ENCODE measurements at regions not wholly inside any gene's neighbourhood (a gene's known extent, or its start where the extent isn't known, plus 50 kb on each side); places are given as distances from the start of the nearest gene placed in this dataset.

DNA sequence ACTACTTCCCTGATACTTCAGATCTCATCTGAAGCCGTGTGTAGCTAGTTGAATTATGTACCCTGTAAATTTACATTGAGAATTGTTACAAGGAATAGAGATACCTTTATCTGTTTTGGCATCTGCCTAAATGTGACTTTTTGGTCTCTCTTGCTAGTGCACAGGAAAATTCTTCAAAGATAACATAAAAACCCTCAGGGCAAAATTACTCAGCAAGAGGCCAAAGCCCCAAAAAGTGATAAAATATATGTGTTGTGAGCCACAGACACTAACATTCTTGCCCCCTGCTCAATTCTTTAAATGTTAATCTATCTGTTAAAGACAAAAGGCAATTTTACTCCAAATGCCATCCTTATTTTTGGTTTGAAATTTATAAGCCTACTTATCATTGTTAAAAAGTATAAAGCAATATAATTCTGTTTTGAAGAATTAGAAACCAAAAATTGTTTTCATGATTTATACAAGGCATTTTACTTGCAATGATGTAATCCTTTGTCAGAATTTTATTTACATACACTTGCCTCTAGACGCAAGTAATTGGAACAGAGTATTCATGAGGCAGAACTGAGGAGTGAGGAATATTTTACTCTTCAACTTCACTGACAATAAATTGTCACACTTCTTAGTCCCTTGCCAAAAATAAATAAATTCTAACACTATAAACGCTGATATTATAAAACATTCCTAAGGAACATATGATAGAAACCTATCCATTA is 186.2 kb downstream of the EPM2A start:
- no peak overlapping the region for H3K9ac ChIP-seq (ENCODE audit: insufficient read depth, low read depth, low read length)
- no peaks in the 10 kb centered on the region for H3K36me3 ChIP-seq (replicated peaks in 1 of 2; ENCODE audit: control insufficient read depth in 1 of 2, insufficient read depth in 2 of 2, low read length in 2 of 2)
- ATAC-seq (no peak), FAIRE-seq (no peak), DNase-seq (ENCODE audit: low spot score) (no peak)
- TF ChIP-seq NFATC3 (CRISPR knock-in tag; IDR thresholded peaks at IDR 0.05) (no peak), GFI1 (CRISPR knock-in tag; IDR thresholded peaks at IDR 0.05; ENCODE audit: borderline replicate concordance) (no peak), ATF7 (IDR thresholded peaks at IDR 0.05) (peak; percentile 45), ATF7 (CRISPR knock-in tag; IDR thresholded peaks at IDR 0.05) (no peak)
- TF ChIP-seq, protein P1, sequence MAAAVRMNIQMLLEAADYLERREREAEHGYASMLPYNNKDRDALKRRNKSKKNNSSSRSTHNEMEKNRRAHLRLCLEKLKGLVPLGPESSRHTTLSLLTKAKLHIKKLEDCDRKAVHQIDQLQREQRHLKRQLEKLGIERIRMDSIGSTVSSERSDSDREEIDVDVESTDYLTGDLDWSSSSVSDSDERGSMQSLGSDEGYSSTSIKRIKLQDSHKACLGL (CRISPR knock-in tag; IDR thresholded peaks at IDR 0.05) = no peak
- no peaks in the 10 kb centered on the region for H4K20me1 ChIP-seq (ENCODE audit: insufficient read depth, low read length)
- no peaks in the 10 kb centered on the region for H3K4me1 ChIP-seq (ENCODE audit: insufficient read depth, low read length)
- POLR2A ChIA-PET = no interaction called here
- no peak overlapping the region for H2AFZ ChIP-seq (ENCODE audit: low read length)
- no peaks in the 10 kb centered on the region for H3K9me3 ChIP-seq (ENCODE audit: low read length)
- BruUV-seq (replicated peaks) = no TSS peak
- 13% methylated on average over 3 of the region's 3 CpGs for WGBS (ENCODE audit: low lambda C conversion rate)
- H3K4me3 ChIP-seq (replicated peaks in 1 of 3; ENCODE audit: insufficient read depth in 1 of 3, low read depth in 2 of 3, low read length in 3 of 3) = no peak overlapping the region
- in situ Hi-C loops (cut with HindIII; ENCODE audit: extremely low pct_ligation_motif_present, low pct_unique_long_range_greater_than_20kb) = no loop called here
- intact Hi-C loops (cut with micrococcal nuclease; ENCODE audit: unreplicated experiment) = no loop called here
- no peak overlapping the region for H3K4me2 ChIP-seq (ENCODE audit: low read depth, low read length)
- H3K27me3 ChIP-seq (ENCODE audit: control insufficient read depth in 1 of 2, insufficient read depth in 2 of 2, low read length in 2 of 2) = no peaks in the 10 kb centered on the region
- no peak overlapping the region for H3K27ac ChIP-seq (ENCODE audit: extremely low read length, insufficient read depth, low read length)
- CTCF ChIA-PET (ENCODE audit: low intra/inter-chr PET ratio, low total read pairs) = no interaction called here
- no peaks in the 10 kb centered on the region for H3K79me2 ChIP-seq (ENCODE audit: insufficient read depth, low read length)

DNA sequence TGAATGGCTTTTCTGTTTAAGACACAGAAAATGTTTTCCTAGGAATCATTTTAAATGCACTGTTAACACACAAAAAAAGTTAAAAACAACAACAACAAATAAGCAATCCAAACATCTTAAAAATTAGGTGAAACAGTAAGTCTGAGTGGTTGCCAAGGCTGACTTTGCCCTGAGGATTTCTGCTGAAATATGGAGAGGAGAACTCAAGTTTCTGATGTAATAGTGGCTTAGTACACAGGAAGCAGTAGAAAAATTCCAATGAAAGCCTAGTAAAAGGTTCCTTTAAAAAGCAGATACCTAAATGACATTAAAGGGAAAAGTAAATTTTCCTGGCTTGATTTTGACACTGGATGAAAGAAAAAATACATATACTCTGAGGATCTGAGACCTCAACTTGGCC is 184.2 kb downstream of the EPM2A start:
- TF ChIP-seq MED13 (CRISPR knock-in tag; IDR thresholded peaks at IDR 0.05) (no peak), HOXA5 (CRISPR knock-in tag; IDR thresholded peaks at IDR 0.05) (no peak), KDM1A (CRISPR knock-in tag; IDR thresholded peaks at IDR 0.05) (no peak), U2AF1 (optimal IDR thresholded peaks at IDR 0.05; ENCODE audit: low read depth, low read length) (no peak), HCFC1 (IDR thresholded peaks at IDR 0.05; ENCODE audit: low read depth, low read length) (no peak), SMARCC2 (IDR thresholded peaks at IDR 0.05) (no peak)
- TF ChIP-seq, protein P2, sequence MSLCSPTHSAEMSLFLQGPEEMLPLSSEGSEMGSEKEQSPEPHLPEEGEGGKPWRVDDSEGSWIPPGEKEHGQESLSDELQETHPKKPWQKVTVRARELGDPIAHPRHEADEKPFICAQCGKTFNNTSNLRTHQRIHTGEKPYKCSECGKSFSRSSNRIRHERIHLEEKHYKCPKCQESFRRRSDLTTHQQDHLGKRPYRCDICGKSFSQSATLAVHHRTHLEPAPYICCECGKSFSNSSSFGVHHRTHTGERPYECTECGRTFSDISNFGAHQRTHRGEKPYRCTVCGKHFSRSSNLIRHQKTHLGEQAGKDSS (CRISPR knock-in tag; IDR thresholded peaks at IDR 0.05; ENCODE audit: borderline replicate concordance, low read depth) = no peak
- TF ChIP-seq, protein P3, sequence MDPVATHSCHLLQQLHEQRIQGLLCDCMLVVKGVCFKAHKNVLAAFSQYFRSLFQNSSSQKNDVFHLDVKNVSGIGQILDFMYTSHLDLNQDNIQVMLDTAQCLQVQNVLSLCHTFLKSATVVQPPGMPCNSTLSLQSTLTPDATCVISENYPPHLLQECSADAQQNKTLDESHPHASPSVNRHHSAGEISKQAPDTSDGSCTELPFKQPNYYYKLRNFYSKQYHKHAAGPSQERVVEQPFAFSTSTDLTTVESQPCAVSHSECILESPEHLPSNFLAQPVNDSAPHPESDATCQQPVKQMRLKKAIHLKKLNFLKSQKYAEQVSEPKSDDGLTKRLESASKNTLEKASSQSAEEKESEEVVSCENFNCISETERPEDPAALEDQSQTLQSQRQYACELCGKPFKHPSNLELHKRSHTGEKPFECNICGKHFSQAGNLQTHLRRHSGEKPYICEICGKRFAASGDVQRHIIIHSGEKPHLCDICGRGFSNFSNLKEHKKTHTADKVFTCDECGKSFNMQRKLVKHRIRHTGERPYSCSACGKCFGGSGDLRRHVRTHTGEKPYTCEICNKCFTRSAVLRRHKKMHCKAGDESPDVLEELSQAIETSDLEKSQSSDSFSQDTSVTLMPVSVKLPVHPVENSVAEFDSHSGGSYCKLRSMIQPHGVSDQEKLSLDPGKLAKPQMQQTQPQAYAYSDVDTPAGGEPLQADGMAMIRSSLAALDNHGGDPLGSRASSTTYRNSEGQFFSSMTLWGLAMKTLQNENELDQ (CRISPR knock-in tag; IDR thresholded peaks at IDR 0.05; ENCODE audit: borderline replicate concordance) = no peak
- ATAC-seq (no peak), DNase-seq (ENCODE audit: low spot score) (no peak), FAIRE-seq (no peak)
- Histone ChIP-seq H2AFZ (ENCODE audit: low read length) (no peak overlapping the region), H3K79me2 (ENCODE audit: insufficient read depth, low read length) (no peaks in the 10 kb centered on the region), H3K4me1 (ENCODE audit: insufficient read depth, low read length) (no peaks in the 10 kb centered on the region), H4K20me1 (ENCODE audit: insufficient read depth, low read length) (no peaks in the 10 kb centered on the region), H3K9me3 (ENCODE audit: low read length) (no peaks in the 10 kb centered on the region), H3K36me3 (replicated peaks in 1 of 2; ENCODE audit: control insufficient read depth in 1 of 2, insufficient read depth in 2 of 2, low read length in 2 of 2) (no peaks in the 10 kb centered on the region), H3K9ac (ENCODE audit: insufficient read depth, low read depth, low read length) (no peak overlapping the region), H3K4me3 (replicated peaks in 1 of 3; ENCODE audit: insufficient read depth in 1 of 3, low read depth in 2 of 3, low read length in 3 of 3) (no peak overlapping the region), H3K27ac (ENCODE audit: extremely low read length, insufficient read depth, low read length) (no peak overlapping the region), H3K4me2 (ENCODE audit: low read depth, low read length) (no peak overlapping the region), H3K27me3 (ENCODE audit: control insufficient read depth in 1 of 2, insufficient read depth in 2 of 2, low read length in 2 of 2) (no peaks in the 10 kb centered on the region)
- ChIA-PET CTCF (ENCODE audit: low intra/inter-chr PET ratio, low total read pairs) (no interaction called here), POLR2A (no interaction called here)
- no TSS peak for BruUV-seq (replicated peaks)
- intact Hi-C loops (cut with micrococcal nuclease; ENCODE audit: unreplicated experiment) = no loop called here
- in situ Hi-C loops (cut with HindIII; ENCODE audit: extremely low pct_ligation_motif_present, low pct_unique_long_range_greater_than_20kb) = no loop called here

Measured in HepG2 (cell line).